ENCODE measurements at regions not wholly inside any gene's neighbourhood (a gene's known extent, or its start where the extent isn't known, plus 50 kb on each side); places are given as distances from the start of the nearest gene placed in this dataset.

DNA sequence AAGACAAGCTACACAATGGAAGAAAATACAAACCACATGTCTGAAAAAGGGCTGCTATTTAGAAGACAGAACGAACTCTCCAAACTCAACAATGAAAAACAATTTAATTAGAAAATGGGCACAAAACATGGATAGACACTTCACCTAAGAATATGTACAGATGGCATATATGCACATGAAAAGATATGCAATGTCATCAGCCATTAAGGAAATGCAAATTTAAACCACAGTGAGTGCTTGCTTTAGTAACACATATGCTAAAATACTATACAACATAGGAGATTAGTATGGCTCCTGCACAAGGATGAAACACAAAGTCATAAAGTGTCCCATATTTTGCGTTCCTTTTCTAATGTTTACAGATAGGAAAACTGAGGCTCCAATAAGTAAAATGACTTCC lies 60.4 kb upstream of the FAM83B start:
- H3K36me3 Mint-ChIP-seq (ENCODE audit: low read depth), result no peaks in the 10 kb centered on the region
- no peak for DNase-seq
- H3K27ac Mint-ChIP-seq, result no peak overlapping the region
- no peaks in the 10 kb centered on the region for H3K27me3 Mint-ChIP-seq (ENCODE audit: low read depth, poor library complexity)
- no peak overlapping the region for H3K4me3 Mint-ChIP-seq
- no peaks in the 10 kb centered on the region for H3K4me1 Mint-ChIP-seq
- TF ChIP-seq, protein P1, sequence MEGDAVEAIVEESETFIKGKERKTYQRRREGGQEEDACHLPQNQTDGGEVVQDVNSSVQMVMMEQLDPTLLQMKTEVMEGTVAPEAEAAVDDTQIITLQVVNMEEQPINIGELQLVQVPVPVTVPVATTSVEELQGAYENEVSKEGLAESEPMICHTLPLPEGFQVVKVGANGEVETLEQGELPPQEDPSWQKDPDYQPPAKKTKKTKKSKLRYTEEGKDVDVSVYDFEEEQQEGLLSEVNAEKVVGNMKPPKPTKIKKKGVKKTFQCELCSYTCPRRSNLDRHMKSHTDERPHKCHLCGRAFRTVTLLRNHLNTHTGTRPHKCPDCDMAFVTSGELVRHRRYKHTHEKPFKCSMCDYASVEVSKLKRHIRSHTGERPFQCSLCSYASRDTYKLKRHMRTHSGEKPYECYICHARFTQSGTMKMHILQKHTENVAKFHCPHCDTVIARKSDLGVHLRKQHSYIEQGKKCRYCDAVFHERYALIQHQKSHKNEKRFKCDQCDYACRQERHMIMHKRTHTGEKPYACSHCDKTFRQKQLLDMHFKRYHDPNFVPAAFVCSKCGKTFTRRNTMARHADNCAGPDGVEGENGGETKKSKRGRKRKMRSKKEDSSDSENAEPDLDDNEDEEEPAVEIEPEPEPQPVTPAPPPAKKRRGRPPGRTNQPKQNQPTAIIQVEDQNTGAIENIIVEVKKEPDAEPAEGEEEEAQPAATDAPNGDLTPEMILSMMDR (IDR thresholded peaks at IDR 0.05), result no peak
- H3K9me3 Mint-ChIP-seq, result no peaks in the 10 kb centered on the region

DNA sequence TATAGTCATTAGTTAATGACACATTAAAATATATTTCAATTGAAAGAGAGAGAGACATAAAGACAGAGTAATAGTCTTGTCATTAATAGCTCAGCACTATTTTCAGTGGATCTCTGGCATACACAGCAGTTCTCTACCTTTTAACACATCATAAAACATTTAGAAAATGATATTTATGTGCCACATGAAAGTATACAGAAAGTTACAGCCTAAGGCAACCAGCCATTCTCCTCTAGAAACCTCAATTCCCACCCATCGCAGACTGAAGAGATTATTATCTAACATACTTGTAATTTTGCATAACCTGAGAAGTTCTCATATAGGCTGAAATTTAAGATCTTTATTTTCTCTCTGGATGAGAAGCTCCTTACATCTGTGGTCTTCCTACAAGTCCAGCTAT lies 58.7 kb upstream of the FAM83B start:
- no peak for DNase-seq
- Mint-ChIP-seq H3K9me3 (no peaks in the 10 kb centered on the region), H3K4me3 (no peak overlapping the region), H3K36me3 (ENCODE audit: low read depth) (no peaks in the 10 kb centered on the region), H3K27ac (no peak overlapping the region), H3K27me3 (ENCODE audit: low read depth, poor library complexity) (no peaks in the 10 kb centered on the region), H3K4me1 (no peaks in the 10 kb centered on the region)
- TF ChIP-seq, protein P1 (IDR thresholded peaks at IDR 0.05), result no peak

Measured in nephron progenitor cell (in vitro differentiated cells).